HG03378 (cell line): ENCODE measurements at regions not wholly inside any gene's neighbourhood (a gene's known extent, or its start where the extent isn't known, plus 50 kb on each side); places are given as distances from the start of the nearest gene placed in this dataset.
"Not testable (repeated sequence)": the region's sequence is repeated elsewhere in the genome, so short reads cannot be mapped to it uniquely, and the experiment has no call there.

Experiments
- ATAC-seq: cut with Tn5 transposase; IDR thresholded peaks from one replicate; pipeline ENCODE4 v1.9.1; 2021; ENCODE audit warnings: mild to moderate bottlenecking, moderate library complexity; ENCODE audit not compliant: unreplicated experiment

- no peak for ATAC-seq
Measured at GRCh38 chr4:151866592-151866918, 105.7 kb upstream of the GATB start.

DNA sequence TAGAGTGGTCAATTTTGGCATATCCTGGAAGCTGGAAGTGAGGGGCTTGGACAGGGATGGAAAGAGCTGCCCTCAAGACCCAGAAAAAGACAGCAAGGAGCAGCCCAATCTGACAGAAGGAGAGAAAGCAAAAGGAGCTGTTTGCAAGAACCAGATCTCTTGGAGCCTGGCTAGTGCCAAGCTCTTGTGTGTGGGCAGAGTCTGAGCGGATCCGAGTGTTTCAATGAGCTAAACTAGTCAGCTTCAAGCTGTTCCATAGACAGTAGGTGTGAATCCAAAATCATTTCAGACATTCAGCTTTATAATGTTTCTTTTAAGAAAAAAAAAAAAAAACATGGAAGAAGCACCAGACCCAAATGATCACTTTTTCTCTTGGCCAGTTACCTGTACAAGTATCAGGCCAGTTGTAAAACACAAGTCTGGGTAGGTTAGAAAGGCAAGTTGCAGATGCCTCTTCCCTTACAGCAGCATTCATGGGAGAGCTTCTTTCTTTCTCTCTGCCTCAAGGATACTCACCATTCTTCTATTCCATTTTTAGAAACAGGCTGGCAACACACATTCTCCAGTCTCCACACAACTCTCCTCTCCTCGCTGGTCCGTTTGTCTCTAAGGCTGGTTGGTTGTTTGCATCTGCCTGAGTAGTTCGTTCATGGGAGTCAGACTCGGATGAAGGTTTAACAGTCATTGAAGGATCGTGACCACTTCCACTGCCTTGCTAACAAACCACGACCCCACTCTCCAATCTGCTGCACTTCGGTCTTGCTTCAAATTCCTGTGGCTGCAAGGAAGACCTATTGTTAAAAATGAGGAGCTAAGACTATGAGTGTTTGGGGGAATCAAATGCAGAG, 105.2 kb upstream of the GATB start:
- ATAC-seq, result no peak

DNA sequence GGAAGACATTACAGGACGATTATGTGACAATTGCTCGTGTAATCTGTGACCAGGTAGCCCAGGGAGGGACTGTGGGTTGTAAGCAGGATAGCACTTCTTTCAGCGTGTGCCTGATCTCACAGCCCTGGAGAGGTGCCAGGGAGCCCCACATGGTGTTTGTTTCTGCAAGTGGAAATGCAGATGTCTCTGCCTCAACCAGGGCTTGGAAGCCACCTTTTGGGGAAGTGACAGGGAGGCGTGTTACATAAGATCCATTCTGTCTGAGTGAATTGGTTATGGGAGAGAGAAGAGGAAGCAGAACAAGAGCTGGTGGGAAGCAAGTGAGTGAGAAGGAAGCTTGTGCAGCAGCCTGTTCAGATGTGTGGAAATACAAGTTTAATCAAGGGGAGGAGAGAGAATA, 104.5 kb upstream of the GATB start:
- ATAC-seq, result no peak

DNA sequence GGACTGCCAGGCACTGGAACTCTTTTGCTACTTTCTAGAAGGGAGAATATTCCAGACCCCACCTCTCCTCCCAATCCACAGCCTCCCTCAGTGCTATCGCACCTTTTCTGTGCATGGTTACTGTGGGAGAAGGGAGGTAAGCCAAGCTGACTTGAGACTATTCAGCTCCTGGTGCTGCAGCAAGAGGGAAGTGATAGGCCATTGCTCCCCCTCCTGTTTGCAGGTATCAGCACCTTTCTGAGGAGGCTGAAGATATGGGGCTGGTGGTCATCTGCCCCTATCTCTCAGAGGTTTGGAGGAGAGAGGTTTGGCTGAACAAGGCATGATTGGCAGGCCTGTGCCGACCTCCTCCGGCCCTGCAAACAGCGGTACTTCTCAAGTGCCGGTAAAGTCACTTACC, 103.3 kb upstream of the GATB start:
- no peak for ATAC-seq

DNA sequence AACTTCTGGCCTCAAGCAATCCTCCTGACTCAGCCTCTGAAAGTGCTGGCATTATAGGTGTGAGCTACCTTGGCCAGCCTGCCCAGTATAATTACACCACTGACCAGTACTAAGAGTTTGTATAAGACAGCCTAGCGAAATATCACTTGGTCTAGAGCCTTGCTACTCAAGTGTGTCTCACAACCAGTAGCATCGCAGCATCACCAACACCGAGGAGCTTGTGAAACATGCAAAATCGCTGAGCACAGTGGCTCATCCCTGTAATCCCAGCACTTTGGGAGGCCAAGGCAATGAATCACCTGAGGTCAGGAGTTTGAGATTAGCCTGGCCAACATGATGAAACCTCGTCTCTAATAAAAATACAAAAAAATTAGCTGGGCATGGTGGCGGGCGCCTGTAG, 102.0 kb upstream of the GATB start:
- no peak for ATAC-seq

DNA sequence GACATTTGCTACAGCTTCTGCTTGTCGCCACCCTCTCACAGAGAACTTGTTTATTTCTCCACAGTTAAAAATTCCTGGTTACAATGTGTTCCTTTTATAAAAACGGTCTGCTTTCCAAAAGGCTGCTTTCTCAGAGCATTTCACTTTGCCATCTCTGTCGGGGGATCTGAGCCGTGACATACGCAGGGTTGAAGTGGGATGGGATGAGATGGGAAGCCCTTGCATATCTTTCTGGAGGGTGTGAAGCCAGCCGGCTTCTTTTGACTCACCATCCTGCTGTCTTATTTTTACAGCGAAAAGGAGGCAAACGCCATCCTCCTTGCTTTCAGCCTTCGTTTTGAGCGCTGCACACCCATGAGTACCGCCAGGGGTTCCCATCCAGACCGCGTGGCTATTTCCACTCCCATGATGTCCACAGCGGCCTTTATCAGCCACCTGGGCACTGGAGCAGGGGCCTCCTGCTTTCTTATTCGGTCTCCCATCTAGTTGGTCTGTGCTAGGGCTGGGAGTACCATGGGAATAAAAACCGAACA, 99.8 kb upstream of the GATB start:
- no peak for ATAC-seq

GRCh38 chr4:151859641-151860040, 98.8 kb upstream of the GATB start:
- no peak for ATAC-seq

GRCh38 chr4:151858356-151858755, 97.5 kb upstream of the GATB start:
- no peak for ATAC-seq

DNA sequence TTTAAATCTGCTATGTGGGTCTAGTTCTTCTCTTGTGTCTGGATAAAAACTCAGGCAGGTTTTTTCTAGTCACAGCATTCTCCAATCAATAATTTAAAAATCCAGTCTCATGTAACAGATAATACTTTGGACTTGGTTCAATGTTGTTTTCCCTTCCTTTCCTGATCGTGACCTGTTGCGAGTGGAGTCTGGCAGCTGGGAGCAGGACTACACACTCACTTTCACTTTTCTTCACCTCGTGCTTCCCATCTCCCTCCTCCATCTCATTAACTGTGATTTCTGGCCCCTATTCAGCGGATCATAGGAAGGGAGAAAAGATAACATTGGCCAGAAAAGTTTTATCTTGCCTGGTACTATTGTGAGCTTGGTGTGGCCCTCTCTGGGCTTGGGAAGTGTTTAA, 96.6 kb upstream of the GATB start:
- no peak for ATAC-seq

DNA sequence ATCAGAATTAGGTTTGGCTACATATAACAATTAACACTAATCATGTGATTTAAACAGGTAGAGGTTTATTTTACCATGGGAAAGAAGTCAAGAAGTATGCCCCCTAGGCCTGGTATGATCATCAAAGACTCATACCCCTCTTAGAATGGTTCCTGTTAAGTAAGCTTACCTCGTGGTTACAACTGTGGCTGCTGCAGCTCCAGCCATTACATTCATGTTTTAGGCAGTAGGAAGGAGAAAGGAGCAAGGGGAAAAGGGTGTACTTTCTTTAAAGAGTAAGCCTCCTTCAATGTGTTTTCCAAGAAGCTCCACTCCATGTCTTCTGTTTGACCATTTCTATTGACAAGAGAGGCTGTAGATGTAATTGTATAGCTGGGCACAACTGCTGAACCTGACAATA, 94.9 kb upstream of the GATB start:
- ATAC-seq, result no peak

- no peak for ATAC-seq
Measured at GRCh38 chr4:151854731-151855130, 93.9 kb upstream of the GATB start.

DNA sequence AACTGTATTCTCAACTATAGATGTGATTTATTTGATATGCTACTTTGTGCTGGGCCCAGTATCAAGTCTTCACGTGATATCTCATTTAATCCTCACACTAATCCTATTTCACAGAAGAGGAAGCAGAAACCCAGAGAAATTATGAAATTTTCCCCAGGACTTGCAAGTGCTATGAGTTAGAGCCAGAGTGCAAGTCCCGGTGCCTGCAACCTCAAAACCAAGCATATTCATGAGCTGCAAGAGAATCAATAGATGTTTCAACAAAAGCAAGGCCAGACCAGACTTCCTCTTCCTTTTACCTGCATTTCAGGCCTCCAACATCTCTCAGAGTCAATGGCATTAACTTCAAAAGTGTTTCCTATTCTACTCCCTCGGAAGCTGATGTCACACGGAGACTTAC, 92.2 kb upstream of the GATB start:
- no peak for ATAC-seq

DNA sequence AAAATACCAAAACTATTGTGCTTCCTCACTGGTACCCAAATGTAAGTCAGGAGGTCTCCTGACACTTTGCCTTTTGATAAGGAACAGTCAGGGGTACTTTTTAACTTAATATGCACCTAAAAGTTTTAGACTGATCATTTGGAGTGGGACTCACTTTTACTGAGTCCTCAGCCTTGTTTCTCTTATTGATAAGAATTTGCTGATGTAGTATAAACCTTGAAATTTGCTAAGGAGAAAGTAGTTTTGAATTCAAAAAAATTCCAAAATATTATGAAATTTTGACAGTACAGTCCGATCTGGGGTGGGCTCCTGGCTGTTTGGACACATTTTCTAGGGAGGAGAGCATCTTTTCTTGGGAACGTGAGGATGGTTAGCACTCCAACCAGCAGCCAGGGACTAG, 91.4 kb upstream of the GATB start:
- ATAC-seq, result no peak

- ATAC-seq, result no peak
Measured at GRCh38 chr4:151851354-151851753, 90.5 kb upstream of the GATB start.

- ATAC-seq, result no peak
Measured at GRCh38 chr4:151850791-151851213, 90.0 kb upstream of the GATB start.

DNA sequence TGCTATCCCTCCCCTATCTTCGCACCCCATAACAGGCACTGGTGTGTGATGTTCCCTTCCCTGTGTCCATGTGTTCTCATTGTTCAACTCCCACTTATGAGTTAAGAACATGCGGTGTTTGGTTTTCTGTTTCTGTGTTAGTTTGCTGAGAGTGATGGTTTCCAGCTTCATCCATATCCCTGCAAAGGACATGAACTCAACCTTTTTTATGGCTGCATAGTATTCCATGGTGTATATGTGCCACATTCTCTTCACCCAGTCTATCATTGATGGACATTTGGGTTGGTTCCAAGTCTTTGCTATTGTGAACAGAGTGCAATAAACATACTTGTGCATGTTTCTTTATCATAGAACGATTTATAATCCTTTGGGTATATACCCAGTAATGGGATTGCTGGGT, 84.7 kb upstream of the GATB start:
- ATAC-seq, result not testable (repeated sequence)

DNA sequence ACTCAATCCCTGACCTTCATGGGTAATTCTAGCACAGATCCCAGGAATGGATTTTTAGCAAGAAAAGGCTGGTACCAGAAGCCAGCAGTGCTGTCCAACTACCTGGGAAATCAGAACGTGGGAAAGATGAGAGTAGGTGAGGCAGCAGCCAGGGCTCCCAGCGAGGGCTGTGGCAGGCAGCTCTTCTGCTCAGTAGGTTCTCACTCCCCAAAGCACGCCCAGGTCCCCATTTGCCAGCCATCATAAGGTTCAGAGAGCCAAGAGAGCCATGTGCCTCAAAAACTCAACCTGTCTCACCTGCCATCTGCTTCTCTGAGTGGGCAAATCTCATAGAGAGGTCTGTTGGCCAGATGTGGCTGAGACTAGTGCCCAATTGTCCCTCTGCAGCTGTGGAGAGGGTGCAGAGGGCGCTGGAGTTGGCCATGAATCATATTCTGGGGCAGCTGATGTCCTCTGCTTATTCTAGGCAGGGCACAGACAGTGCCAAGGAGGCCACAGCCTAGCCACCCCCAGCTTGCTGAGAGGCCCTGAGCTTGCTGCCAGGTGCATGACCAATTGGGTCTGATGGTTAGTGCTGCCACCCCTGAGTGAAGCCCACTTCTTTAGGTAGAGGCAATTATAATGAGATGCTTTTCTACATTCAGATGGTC, 81.7 kb upstream of the GATB start:
- no peak for ATAC-seq

DNA sequence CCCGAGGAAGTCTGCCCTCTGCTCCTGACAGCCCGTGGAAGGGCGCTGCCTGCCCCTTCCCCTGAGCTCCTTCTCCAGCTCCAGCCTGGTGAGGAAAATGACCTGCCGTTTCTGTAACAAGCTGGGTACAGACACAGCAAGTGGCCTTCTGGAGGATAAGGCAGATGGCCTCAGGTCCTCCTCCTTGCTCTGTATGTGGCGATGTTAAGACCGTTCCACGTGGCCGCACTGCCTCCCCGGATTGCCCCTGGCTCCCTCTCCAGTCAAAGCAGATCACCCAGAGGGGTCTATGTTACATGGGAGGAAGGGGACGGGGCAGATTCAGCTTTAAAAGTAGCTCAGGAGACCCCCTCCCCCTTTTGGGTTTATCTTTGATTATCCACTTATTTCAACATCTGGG, 80.3 kb upstream of the GATB start:
- ATAC-seq, result no peak

DNA sequence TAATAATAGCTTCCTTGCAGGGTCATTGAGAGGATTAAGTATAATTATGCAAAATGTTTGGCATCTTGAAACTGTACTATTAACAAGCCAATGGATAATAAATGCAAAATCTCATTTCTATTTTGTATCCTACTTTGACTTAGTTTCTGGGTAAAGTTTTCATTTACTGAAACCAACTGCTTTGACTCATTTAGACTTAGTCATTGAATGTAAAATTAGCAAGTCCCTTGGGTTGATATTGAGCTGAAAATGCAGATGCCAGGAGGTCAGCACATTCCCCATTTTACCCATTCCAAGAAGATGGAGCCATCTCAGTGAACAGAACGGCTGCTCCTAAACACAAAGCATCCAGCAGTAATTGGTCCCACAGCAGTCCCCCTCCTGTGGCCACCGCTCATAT, 74.7 kb upstream of the GATB start:
- ATAC-seq, result no peak

DNA sequence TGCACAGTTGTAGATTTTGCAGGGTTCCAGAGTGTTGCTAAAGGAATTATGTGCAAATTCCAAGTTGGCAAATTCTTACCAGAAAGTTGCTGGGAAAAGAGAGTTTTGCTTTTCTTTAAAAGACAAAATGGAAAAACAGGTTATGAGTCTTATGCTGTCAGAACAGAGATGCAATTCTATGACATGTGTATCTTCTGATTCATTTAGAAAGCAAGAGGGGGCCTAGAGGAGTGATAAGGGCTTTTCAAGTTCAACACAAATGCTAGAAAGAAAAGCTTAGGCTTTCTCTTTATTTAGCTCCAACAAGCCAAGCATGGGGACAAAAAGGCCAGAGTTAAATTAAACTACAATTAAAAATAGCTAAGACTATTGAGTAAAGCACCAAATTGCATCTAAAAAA, 72.4 kb upstream of the GATB start:
- peak; percentile 50 for ATAC-seq

- no peak for ATAC-seq
Measured at GRCh38 chr4:151831526-151831925, 70.7 kb upstream of the GATB start.

- no peak for ATAC-seq
Measured at GRCh38 chr4:151830168-151830567, 69.4 kb upstream of the GATB start.
